HPDE6-E6E7 (cell line): ENCODE measurements at regions not wholly inside any gene's neighbourhood (a gene's known extent, or its start where the extent isn't known, plus 50 kb on each side); places are given as distances from the start of the nearest gene placed in this dataset.

Experiments
- DNase-seq: peaks from one replicate; pipeline ENCODE4 v3.0.0; 2011; ENCODE audit warnings: missing footprints; ENCODE audit errors: extremely low spot score

GRCh38 chr3:54071601-54072000, 50.8 kb upstream of the CACNA2D3 start:
- DNase-seq, result no peak

DNA sequence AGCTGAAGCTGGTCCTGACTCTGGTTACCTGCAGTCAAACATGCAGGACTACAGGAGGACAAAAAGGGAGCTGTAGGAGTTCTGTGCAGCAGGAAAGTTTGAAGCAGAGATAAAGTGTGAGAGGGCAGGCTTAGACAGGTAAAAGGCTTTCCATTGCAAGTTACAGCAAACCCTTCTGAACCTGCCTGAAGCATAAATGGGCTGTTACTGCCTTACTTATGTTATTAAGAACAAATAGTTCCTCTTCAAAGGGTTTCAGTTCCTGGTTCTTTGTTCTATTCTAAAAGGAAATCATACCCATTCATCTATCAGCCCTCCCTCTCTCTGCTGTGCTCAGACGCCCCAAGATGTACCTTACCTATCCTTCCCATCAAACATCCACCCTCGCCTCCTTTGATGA, 52.4 kb upstream of the CACNA2D3 start:
- no peak for DNase-seq

DNA sequence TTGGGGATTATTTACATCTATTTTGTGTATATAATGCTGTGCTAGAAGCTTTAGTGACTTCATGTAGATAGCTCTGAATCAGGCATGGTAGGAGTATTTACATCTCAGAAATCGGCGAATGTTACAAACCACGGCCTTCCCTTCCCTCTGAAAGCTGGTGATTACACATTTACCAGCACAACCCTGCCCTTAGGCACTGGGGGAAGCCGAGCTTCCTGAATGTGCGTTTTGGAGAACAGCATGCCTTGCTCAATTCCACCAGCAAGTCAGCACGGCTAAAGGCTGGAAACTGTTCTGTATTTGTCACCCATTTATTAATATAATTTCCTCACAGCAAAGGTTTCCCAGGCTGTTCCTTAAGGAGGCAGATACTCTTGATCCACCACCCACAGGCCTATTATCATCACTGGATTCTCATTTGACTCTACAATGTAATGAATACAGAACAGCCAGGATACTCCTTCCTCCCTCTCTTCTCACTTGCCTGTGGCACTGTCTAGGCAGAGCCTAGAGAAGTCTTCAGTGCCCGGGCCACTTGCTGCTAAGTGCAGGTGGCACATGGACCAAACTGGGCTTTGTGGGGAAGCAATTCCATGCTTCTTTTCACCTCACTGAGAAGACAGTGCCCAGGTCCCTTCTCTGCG, 55.2 kb upstream of the CACNA2D3 start:
- DNase-seq, result peak; percentile 8

DNA sequence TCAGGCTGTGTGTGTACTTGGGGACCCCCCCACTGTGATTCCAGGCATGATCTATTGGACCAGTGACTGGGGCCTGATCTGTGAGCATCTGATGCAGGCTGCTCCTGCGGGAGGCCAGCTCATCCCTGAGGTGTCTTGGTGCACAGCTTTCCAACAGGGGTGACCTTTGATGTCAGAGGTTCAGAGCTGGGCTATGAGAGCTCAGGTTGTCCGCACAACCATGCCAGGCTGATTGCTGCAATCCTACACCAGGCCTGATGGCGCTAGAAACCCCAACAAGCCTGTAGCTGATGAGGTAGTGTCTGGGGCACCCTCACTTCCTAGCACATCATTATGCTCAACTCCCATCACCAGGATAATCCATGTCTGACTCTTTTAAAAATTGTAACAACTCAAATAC, 56.1 kb upstream of the CACNA2D3 start:
- no peak for DNase-seq

DNA sequence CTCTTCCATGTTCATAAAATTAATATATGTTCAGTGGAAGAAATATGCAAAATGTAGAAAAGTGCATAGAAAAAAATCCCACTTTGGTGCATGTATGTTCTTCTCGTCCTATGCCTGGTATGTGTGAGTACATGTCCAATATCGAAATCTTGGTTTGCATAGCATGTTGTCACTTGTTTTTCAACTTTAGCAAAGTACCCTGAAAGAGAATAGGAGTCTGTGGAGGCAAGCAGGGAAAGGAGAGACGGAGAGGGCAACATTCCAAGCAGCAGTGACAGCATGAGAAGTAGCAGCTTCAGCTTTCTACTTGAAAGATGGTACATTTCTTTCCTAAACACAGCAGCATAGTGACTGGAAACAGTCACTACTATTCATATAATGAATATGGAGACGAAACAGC, 56.8 kb upstream of the CACNA2D3 start:
- no peak for DNase-seq

DNA sequence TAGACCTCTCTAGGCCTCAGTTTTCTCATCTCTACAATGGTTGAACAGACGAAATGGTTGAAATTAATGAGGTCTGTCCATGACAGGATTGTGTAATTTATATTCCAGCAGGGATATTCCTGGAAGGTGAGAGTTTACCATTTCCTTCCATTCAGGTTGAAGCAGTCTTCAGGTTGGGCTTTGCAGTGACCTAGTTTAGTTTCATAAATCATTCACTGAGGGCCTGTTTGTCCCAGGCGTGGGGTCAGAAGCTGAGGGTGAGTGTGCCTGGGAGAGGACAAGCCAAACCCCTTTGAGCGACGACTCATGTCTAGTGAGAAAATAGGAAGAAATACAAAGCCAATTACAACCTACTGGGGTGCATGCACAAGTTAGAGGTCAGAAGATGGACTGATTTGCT, 57.2 kb upstream of the CACNA2D3 start:
- no peak for DNase-seq

DNA sequence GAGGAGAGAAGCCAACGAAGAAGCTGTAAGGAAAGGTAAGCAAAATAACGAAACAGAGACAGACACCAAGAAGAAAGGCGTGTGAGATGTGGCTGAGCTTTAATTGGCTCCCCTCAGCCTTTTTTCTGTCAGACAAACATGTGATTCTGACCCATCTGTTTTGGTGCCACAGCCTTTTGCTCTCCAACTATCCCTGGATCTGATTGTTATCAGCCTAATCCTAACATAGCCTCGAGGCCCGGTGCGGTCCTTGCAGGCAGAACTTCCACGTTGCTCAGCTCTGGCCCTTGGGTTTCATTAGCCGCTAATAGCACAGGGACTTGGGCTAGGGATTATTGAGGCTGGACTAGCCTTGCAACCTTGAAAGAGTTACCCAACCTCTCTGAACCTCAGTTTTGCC, 57.9 kb upstream of the CACNA2D3 start:
- no peak for DNase-seq

DNA sequence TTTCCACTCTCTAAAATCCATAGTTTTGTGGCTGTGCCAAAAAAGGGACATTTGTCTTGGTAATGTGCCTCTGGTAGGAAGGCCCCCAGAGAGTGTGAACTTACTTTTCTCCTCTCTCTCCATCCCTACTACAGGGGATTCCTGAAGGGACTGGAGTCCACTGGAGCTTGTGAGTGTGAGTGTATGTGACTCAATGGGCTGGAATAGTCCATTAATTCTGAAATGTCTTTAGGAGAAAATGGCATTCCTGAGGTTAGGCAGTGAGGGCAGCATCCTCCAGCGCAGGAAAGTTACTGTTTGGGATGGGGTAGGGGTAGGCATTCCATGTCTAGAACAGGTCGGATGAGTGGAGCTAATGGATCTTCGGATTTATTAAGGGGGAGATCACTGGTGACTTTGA, 59.8 kb upstream of the CACNA2D3 start:
- DNase-seq, result no peak

DNA sequence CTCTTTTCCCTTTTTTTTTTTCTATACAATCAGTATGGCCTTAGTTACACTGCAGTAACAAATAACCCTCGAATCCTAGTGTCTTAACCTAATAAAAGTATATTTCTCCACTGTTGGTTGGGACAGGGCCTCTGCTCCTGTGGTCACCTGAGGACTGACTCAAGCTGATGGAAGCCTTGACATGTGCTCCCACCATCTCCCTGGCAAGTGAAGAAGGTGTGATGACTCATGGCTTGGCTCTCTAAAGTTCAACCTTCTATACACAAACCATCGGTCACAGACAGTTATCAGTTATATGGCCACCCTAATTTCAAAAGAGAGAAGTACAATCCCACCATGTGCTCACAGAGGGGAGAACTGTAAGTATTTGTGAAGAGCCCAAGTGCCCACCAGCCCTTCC, 65.8 kb upstream of the CACNA2D3 start:
- no peak for DNase-seq

- DNase-seq, result no peak
Measured at GRCh38 chr3:54053882-54054281, 68.5 kb upstream of the CACNA2D3 start.

GRCh38 chr3:54053211-54053610, 69.1 kb upstream of the CACNA2D3 start:
- DNase-seq, result no peak

GRCh38 chr3:54047568-54047967, 74.8 kb upstream of the CACNA2D3 start:
- no peak for DNase-seq

DNA sequence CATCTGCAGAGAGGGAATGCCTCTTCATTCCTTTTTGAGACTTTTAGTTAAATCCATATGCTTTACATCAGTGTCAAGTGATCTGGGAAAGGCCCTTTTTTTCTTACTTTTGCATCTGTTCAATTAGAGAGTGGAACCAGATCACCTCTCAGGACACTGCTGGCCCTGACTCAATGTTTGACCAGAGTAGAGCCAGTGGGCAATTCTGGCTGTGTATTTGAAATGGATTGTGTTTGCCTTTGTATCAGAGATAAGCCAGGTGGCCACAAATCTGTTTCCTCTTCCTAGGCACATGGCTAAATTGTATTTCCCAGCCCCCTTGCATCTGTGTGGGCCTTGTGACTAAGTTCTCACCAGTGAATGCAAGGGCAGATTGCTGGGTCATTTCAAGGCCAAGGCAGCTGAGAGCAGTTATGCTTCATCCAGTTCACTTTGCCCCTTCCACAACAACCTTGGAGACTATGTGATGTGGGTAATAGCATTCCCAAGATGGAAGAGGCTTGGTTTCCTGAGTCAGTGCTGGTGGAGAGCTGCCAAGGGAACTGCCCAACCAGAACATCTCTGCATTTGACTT, 75.6 kb upstream of the CACNA2D3 start:
- DNase-seq, result no peak

DNA sequence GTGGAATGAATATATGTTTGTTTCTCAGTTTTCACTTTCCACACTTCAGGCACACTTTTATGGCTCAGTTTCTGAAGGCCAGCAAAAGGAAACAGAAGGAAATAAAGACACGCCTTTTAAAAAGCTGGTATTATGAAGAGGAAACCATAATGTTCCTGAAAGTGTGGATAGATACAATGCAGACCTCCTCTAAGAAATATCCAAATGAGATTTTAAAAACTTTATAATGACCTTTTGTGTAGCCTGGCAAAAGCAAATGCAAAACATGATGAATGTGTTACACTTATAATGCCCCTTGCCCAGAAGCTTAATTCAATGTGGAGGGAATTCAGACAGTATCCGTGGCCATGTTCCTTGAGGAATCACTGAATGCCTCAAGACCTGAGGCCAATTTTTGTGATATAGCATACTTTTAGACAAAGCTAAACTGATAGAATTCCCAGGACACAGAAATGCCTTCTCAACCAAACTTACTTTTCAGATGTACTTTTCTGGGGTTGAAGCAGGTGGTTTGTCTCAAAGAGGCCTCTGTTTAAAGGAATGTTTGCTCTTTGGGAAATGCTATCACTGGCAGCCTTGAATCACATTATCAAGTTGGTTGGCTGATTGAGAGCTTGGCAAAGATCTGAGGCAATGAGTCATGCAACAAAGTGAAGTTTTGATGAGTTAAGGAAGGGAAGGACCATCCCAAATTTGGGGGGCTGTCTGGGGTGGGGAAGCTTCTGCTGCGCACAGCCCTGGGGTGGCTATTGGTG, 77.1 kb upstream of the CACNA2D3 start:
- DNase-seq, result no peak

GRCh38 chr3:54042259-54042823, 80.0 kb upstream of the CACNA2D3 start:
- DNase-seq, result peak; percentile 34

- DNase-seq, result no peak
Measured at GRCh38 chr3:54040476-54040875, 81.9 kb upstream of the CACNA2D3 start.

DNA sequence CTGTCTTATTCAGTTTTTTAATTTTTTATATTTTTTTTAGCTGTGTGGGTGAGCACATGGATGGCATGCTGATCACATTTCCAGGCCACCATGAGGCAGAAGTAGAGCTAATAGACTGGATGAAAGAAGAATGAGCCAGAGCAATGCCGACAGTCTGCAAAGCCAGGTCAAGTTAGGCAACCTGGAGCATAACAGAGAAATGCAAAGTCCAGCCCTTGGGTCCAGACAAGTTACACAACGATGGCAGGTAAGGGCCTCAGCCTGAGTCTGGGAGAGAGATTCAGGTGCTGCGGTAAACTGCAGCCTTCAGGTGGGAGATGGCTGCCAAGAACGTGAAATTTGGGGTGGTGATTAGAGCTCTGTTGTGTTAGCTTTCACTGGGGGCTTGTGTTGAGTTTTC, 84.0 kb upstream of the CACNA2D3 start:
- no peak for DNase-seq

DNA sequence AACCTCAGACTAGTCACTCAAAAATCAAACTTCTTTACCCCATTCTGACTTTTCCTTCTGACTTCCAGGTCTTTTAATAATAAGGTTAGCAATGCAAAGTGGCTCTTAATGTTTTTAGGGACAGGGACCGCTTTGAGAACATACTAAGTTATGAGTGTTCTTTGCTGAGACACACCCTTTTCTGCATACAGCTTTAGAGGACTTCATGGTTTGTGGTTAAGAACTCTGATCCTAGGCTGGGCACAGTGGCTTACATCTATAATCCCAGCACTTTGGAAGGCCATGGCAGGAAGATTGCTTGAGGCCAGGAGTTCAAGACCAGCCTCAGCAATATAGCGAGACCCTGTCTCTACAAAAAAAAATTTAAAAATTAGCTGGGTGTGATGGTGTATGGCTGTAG, 85.8 kb upstream of the CACNA2D3 start:
- no peak for DNase-seq

DNA sequence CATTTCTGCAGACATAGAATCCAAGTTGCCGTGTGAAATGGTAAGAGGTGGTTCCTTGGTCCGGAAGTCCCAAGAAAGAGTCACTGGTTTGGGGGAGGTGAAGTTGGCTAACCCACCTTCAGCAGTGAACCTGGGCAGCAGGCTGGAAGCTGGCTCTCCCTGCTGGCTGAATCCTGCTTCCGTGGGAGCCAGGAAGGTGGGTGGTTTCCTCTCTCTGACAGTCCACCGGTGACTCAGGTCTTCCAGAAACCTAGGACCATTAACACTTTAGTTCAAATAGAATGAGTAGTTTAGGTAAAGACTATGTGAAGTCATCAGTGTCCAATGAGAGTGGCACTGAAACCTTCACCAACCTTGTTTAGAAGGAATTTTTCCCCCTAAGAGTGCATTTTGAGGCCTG, 87.4 kb upstream of the CACNA2D3 start:
- no peak for DNase-seq

DNA sequence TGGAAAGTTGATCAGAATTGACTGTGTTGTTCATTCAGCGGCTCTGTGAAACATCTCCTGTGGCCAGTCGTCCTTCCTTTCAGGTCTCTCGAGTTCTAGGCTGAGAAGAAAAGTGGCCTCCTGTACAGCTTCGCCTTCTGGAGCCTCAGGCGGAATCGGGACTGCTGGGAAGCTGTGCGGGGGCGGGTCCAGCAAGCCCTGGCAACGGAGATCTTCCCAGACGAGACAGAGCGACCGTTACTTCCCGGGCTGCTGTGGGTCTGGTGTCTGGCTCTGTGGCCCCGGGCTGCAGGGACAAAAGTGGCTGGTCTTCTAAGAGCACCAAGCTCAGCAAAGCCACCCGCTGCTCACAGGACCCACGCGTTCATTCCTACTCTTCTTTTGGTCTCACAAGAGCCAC, 88.6 kb upstream of the CACNA2D3 start:
- no peak for DNase-seq

DNA sequence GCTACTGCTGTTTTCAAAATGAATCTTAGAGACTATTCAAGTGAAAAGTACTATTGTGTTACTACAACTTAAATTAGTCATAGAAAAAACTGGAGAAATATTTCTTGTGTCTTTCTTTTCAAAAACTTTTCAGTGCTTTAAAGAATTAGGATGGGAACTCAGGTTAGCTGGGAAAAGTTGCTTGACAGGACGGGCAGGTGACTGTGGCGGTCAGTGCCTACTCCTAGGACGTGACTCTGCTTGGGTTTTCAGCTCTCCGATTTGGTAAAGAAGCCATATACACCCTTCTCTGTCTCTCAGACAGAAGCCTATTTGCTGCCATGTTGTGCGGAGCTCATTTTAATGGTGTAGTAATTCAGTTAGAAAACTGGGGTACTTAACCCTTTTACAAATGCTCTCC, 89.8 kb upstream of the CACNA2D3 start:
- no peak for DNase-seq

- no peak for DNase-seq
Measured at GRCh38 chr3:54028372-54028771, 94.0 kb upstream of the CACNA2D3 start.

DNA sequence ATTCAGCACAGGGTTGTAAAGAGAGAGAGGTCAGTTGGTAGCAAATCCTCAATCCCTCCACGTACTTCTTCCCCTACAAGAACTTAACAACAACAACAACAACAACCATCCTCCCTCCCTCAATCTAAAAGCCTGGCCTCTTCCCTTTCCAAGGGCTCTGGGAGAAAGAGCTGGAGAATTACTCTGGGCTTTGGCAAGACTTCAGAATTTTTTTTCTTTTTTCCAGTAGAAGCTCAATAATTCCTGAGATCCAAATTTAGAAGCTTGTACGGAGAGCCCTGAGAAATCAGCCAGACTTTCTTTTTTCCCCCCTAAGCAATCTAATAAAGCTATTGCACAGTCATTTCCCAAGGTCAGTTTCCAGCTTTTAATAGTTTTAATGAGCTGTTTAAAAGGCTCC, 95.8 kb upstream of the CACNA2D3 start:
- no peak for DNase-seq
